ENCODE measurements at regions not wholly inside any gene's neighbourhood (a gene's known extent, or its start where the extent isn't known, plus 50 kb on each side); places are given as distances from the start of the nearest gene placed in this dataset.

DNA sequence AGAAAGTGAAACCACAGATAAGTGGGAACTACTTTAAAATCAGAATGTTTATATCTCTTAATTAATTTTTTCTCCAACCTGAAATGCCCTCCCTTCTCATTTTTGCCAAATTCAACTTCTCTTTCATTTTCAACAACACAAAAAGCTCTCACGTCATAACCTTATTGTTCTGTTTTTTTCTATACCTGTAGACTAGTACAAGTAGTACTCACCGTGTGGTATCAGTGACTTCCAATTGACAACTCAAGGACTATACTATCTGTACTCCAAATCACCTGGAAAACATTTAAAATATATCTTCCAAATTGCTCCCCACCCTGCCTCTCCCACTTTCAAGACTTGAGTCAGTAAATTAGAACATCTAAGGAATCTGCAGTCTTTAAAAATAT, 72.8 kb upstream of the ZNF280D start (continued):
- TF ChIP-seq, protein P1, sequence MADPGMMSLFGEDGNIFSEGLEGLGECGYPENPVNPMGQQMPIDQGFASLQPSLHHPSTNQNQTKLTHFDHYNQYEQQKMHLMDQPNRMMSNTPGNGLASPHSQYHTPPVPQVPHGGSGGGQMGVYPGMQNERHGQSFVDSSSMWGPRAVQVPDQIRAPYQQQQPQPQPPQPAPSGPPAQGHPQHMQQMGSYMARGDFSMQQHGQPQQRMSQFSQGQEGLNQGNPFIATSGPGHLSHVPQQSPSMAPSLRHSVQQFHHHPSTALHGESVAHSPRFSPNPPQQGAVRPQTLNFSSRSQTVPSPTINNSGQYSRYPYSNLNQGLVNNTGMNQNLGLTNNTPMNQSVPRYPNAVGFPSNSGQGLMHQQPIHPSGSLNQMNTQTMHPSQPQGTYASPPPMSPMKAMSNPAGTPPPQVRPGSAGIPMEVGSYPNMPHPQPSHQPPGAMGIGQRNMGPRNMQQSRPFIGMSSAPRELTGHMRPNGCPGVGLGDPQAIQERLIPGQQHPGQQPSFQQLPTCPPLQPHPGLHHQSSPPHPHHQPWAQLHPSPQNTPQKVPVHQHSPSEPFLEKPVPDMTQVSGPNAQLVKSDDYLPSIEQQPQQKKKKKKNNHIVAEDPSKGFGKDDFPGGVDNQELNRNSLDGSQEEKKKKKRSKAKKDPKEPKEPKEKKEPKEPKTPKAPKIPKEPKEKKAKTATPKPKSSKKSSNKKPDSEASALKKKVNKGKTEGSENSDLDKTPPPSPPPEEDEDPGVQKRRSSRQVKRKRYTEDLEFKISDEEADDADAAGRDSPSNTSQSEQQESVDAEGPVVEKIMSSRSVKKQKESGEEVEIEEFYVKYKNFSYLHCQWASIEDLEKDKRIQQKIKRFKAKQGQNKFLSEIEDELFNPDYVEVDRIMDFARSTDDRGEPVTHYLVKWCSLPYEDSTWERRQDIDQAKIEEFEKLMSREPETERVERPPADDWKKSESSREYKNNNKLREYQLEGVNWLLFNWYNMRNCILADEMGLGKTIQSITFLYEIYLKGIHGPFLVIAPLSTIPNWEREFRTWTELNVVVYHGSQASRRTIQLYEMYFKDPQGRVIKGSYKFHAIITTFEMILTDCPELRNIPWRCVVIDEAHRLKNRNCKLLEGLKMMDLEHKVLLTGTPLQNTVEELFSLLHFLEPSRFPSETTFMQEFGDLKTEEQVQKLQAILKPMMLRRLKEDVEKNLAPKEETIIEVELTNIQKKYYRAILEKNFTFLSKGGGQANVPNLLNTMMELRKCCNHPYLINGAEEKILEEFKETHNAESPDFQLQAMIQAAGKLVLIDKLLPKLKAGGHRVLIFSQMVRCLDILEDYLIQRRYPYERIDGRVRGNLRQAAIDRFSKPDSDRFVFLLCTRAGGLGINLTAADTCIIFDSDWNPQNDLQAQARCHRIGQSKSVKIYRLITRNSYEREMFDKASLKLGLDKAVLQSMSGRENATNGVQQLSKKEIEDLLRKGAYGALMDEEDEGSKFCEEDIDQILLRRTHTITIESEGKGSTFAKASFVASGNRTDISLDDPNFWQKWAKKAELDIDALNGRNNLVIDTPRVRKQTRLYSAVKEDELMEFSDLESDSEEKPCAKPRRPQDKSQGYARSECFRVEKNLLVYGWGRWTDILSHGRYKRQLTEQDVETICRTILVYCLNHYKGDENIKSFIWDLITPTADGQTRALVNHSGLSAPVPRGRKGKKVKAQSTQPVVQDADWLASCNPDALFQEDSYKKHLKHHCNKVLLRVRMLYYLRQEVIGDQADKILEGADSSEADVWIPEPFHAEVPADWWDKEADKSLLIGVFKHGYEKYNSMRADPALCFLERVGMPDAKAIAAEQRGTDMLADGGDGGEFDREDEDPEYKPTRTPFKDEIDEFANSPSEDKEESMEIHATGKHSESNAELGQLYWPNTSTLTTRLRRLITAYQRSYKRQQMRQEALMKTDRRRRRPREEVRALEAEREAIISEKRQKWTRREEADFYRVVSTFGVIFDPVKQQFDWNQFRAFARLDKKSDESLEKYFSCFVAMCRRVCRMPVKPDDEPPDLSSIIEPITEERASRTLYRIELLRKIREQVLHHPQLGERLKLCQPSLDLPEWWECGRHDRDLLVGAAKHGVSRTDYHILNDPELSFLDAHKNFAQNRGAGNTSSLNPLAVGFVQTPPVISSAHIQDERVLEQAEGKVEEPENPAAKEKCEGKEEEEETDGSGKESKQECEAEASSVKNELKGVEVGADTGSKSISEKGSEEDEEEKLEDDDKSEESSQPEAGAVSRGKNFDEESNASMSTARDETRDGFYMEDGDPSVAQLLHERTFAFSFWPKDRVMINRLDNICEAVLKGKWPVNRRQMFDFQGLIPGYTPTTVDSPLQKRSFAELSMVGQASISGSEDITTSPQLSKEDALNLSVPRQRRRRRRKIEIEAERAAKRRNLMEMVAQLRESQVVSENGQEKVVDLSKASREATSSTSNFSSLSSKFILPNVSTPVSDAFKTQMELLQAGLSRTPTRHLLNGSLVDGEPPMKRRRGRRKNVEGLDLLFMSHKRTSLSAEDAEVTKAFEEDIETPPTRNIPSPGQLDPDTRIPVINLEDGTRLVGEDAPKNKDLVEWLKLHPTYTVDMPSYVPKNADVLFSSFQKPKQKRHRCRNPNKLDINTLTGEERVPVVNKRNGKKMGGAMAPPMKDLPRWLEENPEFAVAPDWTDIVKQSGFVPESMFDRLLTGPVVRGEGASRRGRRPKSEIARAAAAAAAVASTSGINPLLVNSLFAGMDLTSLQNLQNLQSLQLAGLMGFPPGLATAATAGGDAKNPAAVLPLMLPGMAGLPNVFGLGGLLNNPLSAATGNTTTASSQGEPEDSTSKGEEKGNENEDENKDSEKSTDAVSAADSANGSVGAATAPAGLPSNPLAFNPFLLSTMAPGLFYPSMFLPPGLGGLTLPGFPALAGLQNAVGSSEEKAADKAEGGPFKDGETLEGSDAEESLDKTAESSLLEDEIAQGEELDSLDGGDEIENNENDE (IDR thresholded peaks at IDR 0.05; ENCODE audit: insufficient replicate concordance, low read length), result no peak
- TF ChIP-seq RAD21 (IDR thresholded peaks at IDR 0.05 in 1 of 2, conservative IDR thresholded peaks at IDR 0.05 in 1 of 2; ENCODE audit: low read depth in 2 of 2, low read length in 2 of 2) (no peak), SP1 (IDR thresholded peaks at IDR 0.05; ENCODE audit: low read depth, low read length) (no peak), EZH2 (IDR thresholded peaks at IDR 0.05; ENCODE audit: low read depth, low read length, severe bottlenecking) (no peak), HDAC6 (IDR thresholded peaks at IDR 0.05; ENCODE audit: low read depth, low read length) (no peak), KDM4A (IDR thresholded peaks at IDR 0.05; ENCODE audit: low read depth, low read length, severe bottlenecking) (no peak)
